ENCODE measurements at regions not wholly inside any gene's neighbourhood (a gene's known extent, or its start where the extent isn't known, plus 50 kb on each side); places are given as distances from the start of the nearest gene placed in this dataset.
"Not testable (repeated sequence)": the region's sequence is repeated elsewhere in the genome, so short reads cannot be mapped to it uniquely, and the experiment has no call there.

DNA sequence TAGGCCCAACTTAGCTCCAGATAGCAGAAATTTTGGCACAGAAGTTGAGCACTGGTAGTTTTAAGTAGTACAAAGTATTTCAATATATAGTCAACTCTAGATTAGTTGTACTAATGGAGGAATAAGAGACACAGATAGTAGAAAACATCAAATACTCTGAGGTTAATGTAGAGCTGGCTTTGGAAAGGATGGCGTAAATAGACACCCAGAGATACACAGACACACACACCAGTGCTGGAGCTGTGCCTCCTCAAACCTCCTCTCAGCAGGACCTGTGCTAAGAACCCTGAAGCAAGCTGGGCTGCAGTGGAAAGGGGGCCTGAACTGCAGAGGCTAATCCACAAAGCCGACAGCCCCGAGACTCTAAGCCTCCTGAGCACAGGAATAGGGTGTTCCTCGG, 67.0 kb upstream of the EDEM3 start:
- DNase-seq (ENCODE audit: low read depth in 4 of 4, low spot score in 1 of 4) = no peak

DNA sequence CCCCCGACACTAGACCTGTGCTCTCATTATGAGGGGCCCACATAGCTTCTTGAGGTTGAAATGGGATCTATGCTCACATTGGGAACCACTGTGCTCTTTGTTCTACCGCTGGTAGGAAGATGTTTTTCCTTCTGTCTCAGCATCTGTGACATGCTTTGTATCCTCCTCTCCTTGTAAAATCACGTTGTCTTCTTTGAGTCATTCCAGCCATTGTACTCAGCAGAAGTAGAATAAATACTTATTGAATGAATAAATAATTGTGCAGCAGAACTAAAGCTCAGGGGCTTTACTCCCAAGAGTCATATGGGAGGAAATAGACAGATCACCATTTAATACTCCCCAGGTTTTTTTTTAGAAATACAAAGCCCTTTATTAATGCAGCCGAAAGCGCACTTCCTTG, 66.3 kb upstream of the EDEM3 start:
- no peak for DNase-seq (ENCODE audit: low read depth in 4 of 4, low spot score in 1 of 4)

DNA sequence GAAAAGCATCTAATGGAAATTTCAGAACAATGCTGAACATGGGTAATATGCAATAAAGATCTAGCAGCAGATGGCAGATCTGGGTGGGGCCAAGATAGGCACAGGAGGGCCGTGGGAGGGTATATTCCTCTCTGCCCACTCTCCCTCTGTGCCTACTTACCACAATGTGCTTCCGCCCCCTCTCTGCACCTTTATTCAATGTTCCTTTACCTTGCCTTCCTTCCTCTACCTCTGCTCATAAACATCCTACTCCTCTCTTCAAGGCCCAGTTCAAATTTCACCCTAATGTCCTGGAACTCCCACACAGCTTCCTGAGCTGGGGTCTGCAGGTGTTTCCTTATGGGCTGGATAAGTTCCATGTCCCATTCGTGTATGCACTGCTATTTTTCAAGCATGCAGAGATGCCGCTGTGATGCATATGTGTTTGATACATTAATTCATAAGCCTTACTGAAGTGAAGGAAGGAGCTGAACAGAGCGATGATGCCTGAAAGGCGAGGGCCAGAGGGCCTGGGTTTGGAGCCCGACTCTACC, 65.6 kb upstream of the EDEM3 start:
- no peak for DNase-seq (ENCODE audit: low read depth in 4 of 4, low spot score in 1 of 4)

DNA sequence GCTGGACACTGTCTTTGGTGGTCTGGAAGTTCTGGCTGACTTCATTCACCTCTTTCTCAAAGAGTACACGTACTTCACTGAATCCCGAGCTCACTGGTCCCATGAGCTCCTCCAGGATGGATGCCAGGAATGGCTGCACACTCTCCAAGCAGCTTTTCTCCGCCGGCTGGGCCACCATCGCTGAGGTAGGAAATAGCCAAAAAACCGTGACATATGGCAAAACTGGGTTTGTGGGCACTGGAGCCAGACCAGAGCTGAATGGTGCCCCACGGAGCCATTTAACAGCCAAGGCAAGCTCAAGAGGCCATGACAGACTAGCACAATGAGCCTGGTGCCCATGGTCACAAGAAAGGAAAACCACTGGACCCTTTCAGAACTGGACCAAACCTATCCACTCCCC, 64.0 kb upstream of the EDEM3 start:
- no peak for DNase-seq (ENCODE audit: low read depth in 4 of 4, low spot score in 1 of 4)

DNA sequence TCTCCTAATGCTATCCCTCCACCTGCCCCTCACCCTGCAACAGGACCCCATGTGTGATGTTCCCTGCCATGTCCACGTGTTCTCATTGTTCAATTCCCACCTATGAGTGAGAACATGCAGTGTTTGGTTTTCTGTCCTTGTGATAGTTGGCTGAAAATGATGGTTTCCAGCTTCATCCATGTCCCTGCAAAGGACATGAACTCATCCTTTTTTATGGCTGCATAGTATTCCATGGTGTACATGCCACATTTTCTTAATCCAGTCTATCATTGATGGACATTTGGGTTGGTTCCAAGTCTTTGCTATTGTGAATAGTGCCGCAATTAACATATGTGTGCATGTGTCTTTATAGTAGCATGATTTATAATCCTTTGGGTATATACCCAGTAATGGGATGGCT, 62.3 kb upstream of the EDEM3 start:
- not testable (repeated sequence) for DNase-seq (ENCODE audit: low read depth in 4 of 4, low spot score in 1 of 4)

DNA sequence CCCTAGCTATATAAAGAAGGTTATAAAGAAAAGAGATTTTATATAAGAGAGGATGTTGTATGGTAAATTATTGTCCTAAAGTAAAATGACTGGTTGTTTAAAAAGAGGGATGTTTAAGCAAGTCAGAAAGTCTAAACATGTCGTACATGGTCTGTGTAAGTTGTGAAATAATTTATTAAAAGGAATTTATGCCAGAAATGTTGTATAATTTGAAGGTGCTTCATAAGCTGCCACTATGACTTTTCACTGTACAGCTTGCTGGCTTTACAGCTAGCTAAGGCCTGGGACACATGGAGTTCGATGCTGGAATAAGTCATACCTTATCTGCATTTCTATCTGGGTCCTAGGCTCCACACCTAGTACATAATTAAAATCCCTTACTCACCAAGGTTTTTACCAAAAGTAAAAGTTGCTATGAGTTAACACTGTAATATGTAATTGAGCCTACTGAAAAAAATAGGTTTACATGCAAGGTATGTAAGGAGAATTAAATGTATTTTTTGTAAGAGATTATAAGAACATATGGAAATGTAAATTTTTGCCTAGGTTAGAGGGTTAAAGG, 59.0 kb upstream of the EDEM3 start:
- DNase-seq (ENCODE audit: low read depth in 4 of 4, low spot score in 1 of 4) = no peak

DNA sequence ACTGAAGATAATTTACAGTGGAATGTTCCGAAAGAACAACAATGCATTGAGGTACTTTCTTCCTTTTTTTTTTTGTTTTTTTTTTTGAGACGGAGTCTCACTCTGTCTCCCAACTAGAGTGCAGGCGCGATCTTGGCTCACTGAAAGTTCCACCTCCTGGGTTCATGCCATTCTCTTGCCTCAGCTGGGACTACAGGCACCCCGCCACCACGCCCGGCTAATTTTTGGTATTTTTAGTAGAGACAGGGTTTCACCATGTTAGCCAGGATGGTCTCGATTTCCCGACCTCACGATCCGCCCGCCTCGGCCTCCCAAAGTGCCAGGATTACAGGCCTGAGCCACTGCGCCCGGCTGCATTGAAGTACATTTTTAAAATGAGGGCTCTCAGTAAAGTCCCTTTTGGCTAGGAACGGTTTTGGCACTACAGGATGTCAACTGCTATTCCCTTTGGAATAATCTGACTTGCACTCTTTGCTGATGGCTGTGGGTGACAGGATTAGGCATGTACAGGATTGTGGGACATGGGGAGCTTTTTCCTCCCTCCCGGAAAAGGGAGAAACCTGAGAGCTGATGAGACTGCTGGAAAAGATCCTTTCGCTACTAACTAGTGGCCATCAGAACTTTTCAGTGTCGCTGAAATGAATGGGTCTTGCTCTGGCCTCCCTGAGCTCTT, 56.9 kb upstream of the EDEM3 start:
- DNase-seq (ENCODE audit: low read depth in 4 of 4, low spot score in 1 of 4) = no peak

DNA sequence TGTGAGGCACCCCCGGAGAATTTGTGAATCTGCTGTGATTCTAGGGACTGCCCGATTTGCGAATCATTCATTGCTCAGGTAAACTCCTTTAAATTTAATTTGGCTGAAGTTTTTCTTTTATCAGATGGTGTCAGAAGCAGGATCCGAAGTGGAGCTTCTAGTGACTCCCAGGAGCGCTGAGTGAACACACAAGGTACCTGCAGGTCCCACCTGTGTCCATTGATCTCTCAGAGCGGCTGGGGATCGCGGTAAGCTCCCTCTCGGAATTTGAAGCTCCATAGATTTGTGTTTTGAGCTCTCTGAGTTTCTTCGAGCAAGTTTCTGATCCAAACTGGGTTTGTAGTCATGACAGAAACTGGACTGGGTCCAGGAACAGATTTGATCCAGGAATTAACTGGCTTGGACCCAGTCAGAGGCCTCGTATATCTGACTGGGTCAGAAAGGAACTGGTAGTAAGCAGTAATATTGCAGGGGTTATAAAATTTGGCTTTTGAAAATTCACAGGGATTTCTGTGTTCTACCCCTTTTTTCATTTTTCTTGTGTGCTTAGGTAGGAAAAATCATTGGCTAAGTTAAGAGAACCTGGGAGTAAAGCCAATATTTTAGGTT, 56.2 kb upstream of the EDEM3 start:
- DNase-seq (ENCODE audit: low read depth in 4 of 4, low spot score in 1 of 4) = no peak

GRCh38 chr1:184806296-184806721, 51.7 kb upstream of the EDEM3 start:
- DNase-seq (ENCODE audit: low read depth in 4 of 4, low spot score in 1 of 4) = no peak

DNA sequence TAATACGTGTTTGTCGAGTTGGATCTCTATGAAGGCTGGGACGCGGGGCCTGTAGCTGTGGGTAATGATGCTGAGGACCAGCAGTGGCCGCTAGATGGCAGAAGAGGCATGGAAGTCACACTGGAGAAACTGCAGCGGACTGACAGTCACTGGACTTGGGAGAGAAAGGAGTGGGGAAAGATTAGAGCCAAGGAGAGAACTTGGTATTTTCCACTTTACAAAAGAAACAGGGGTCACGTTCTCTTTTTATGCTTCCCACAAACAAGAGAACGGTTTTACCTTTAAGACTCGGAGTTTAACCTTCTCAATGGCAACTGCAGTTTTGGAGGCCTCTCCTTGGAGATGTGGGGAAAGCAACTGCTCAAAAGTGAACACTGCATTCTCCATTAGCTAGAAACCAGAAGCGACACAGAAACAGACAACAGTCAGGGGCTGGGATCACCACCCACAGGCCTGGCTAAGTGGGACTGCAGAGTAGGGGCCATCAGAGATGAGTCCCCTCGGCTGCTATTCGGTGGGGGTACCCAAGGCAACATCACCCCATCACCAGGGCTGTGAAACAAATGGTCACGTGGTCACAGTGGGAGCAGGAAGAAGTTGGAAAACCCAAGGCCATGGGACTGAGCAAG, 51.1 kb upstream of the EDEM3 start:
- DNase-seq (ENCODE audit: low read depth in 4 of 4, low spot score in 1 of 4) = peak; percentile 74 to 82 (median 78)
